ENCODE measurements at regions not wholly inside any gene's neighbourhood (a gene's known extent, or its start where the extent isn't known, plus 50 kb on each side); places are given as distances from the start of the nearest gene placed in this dataset.
"Not testable (repeated sequence)": the region's sequence is repeated elsewhere in the genome, so short reads cannot be mapped to it uniquely, and the experiment has no call there.

DNA sequence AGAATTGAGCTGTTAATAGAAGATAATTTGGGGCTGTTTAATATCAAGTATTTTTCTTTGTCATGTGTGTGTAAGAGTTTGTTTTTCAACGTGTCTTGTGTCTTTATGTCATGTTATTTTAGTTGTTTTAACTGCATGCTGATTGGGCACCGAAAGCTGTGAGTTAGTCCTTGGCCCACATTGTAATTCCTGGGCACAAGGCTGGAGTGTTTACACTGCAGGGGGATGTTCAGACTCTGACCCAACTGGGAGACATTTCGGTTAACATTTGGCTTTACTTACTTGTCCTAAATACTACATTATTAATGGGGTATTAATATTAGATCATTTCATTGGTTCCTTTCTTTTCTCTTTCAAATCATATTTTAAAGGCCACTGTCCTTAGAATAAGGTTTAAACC, 381.0 kb downstream of the OSR1 start:
- no peak for DNase-seq

DNA sequence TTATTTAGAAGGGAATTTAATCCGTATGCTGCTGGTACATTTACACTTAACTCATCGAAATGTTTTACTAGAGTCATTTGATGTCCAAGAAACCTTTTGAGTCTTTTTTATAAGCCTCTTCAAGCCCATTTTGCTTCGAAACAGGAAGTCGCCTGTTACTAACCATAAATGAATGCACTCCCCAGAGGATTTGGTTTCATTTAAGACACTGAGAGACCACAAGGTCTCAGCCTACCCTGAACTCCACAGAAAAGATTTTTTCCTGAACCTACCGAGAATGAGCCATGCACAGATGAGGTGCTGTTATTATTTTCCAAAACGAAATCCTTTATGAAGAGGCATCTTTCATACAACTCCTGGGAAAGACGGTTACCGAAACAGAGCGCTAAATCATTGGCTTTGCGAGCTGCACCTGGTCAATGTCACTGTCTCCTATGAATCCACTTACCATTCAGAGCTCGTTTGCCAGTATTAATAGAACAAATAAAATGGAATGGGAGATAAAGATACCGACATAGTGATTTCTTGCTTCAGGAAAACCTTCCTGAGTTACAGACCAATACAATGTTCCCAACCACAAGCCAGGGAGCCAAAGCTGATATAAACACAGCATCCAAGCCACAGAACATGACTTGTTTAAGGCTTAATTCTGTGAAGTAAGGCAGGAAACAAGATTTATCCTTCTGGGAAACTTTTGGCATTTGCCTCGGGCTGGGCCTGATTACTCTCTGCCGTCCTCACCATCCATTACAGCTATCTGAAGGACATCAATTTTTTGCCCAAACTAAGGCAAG, 382.1 kb downstream of the OSR1 start:
- DNase-seq: peak; percentile 96

DNA sequence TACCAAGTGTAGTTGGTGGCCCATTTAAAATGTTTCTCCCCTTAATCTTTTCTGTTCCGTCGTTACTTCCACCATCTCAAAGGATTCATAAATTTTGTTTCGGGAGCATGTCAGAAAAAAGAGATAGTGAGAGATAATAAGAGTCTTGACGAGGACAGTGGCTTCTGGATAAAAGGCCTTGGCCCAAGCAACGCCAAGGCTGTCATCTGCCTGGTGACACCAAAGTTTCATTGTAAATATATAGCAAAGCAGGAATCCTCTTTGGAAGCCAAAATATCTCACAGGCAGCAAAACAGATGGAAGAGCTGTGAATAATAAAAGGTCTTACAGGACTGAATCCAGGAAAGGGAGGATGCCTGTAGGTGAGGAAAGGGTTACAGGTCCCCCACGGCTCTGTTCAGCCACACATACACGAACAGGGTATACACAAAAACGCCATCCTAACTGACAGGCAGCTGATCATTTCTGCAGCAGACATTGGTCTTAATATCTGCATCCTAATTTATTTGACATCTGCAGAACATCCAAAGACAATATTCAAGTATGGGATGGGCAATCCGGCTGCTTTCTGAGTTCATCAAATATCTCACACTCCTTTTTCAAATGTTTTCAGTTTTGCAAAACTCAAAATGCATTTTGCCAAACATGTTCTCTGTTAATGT, 382.8 kb downstream of the OSR1 start:
- DNase-seq: peak; percentile 10

DNA sequence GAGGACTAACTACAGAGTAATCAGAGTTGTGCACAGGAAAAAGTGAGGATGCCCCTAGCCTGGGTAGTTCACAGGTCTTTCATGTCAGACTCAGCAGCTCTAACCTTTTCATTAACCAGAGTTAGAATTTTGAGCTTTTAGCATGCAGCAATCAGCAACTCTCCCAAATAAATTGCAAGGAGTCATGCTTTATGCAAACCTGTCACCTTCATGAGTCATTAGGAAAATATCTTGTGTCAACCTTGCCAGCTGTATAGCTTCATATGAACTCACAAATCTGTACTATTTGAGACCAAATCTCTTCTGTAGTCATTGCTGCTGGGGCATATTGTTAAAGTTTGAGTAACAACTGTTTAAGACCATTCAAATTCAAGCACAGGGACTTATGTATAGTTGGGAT, 382.3 kb upstream of the NT5C1B start:
- peak; percentile 29 for DNase-seq

DNA sequence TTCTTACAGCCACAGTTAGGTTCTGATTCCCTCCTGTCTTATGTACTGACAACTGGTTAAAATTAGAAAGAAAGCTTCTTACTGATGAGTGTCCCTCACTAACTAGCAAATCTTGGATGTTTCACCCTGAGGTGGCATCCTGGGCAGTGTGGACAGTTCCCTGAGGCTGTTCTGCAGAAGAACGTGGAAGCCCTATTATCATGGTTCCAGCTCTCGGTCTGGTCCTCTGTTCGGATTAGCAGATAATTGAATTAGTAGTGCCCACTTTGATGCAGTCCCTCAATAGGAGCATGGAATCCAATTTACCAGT, 381.7 kb upstream of the NT5C1B start:
- DNase-seq: no peak

DNA sequence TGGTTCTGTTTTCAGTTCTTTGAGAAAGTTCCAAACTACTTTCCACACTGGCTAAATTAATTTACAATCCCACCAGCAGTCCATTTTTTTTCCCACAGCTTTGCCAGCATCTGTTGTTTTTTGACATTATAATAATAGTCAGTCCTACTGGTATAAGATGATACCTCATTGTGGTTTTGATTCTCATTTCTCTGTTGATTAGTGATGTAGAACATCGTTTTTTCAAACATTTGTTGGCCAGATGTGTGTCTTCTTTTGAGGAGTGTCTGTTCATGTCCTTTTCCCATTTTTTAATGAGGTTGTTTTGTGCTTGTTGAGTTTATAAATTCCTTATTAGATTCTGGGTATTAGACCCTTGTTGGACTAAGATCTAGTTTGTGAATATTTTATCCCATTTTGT, 376.8 kb upstream of the NT5C1B start:
- peak; percentile 60 for DNase-seq

DNA sequence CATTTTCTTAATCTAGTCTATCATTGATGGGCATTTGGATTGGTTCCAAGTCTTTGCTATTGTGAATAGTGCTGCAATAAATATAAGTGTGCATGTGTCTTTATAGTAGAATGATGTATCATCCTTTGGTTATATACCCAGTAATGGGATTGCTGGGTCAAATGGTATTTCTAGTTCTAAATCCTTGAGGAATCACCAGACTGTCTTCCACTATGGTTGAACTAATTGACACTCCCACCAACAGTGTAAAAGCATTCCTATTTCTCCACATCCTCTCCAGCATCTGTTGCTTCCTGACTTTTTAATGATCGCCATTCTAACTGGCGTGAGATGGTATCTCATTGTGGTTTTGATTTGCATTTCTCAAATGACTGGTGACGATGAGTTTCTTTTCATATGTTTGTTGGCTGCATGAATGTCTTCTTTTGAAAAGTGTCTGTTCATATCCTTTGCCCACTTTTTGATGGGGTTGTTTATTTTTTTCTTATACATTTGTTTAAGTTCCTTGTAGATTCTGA, 374.4 kb upstream of the NT5C1B start:
- peak; percentile 20 for DNase-seq

DNA sequence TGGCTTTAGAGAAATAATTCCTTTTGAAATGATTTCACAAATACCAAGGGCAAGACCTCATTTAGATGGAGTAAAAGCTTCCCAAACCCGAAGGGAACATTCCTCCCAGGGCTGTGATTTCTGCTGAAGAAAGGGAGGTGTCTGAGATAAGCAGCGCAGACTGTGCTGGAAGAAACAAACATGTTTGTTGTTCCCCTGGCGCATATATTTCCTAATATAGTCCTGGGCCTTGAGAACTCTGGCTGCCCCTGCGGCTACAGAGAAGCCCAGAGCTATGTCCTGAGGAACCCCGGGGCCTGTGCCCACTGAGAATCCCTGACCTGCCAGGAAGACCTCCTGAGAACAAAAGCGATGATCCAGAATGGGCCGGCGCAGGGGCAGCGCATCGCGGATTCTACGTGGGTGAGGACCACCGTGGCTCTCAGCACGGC, 372.6 kb upstream of the NT5C1B start:
- DNase-seq: no peak

DNA sequence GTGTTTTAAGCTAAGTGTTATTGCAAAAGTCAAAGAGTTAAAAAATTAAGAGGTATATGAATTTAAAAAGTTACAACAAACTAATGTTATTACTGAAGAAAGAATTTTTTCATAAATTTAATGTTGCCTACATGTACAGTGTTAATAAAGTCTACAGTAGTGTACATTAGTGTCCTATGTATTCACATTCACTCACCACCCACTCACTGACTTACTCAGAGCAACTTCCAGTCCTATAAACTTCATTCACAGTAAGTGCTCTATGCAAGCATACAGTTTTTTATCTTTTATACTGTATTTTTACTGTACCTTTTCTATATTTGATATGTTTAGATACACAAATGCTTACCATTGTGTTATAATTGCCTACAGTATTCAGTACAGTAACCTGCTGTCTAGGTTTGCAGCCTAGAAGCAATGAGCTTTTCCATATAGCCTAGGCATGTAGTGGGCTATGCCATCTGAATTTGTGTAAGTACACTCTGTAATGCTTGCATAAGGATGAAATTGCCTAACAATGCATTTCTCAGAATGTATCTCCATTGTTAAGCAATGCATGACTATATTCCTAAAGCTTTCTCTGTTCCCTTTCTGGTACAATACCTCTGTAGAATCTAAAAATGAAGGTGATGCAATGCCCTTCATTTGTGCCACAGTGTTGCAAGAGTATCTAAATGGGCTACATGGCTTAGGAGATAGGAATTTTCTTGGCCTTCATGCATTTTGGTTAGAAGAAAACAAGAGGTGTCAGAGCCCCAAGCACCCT, 370.8 kb upstream of the NT5C1B start:
- DNase-seq: peak; percentile 49

DNA sequence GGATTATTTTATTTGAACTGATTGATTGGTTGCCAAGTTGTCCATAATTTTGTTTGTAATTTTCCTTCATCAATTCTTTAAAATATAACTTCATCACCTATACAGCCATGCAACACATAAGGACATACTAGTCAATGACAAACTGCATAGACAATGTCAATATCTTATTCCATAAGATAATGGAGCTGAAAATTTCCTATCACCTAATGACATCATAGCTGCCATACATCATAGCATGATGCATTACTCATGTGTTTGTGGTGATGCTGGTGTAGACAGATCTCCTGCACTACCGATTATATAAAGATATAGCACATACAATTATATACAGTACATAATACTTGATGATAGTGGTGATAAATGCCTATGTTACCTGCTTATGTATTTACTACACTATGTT, 369.8 kb upstream of the NT5C1B start:
- no peak for DNase-seq

DNA sequence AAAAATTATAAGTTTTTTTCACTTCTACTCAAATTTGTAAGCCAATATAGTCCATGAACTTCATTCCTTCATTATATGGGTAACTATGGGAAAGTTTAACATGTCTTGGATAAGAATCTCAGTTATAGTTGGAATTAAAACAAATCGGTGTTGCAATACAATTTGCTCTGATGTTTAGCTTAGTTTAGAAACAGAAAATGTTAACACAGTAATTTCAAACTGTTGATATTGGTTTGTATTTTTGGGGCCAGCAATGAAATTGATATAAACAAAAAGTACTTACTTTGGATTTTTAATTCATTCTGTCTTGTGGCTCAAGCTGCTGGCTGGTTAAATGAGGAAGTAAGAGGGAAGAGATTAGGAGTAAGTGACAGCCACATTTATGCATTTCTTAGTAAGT, 368.5 kb upstream of the NT5C1B start:
- no peak for DNase-seq

DNA sequence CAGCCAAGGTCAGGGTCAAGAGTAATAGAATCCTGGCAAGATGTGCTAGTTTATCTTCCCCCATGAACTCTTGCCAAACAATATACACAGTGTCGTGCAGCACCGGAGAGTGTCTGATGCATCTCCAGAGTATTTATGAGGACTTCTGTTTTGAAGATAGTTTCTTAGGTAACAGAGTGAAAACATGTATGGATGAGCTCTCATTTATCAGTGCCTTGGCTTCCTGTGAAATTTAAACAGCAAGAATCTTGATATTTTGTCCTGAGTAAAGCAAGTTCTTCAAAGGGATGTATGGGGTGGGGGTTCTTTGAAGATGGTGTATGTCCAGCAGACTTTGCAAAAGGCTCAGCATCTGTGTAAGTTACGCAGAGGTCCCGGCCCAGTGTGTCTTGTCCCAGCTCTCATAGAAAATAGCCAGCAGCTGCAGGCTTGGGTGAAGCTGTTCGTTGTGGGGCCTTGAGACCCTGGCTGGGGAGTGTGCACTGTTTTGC, 361.0 kb upstream of the NT5C1B start:
- DNase-seq: peak; percentile 64

DNA sequence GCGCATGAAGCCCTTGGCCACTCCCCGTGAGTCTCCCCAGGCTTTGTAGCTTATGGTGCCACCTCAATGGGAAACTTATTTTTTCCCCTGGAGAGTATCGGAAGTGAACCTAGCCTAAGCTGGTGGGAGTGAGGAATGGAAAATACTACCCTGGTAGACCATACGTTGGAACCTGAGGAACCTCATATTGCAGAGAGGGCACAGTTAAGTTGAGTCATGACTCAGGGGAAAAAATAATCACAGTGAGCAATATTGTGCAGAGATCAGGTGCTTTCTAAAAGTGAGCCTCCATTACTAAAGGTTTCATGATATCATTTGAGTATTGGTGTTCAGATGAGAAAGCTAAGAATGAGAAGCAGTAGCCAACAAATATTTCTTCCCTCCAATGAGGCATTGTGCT, 360.5 kb upstream of the NT5C1B start:
- no peak for DNase-seq

DNA sequence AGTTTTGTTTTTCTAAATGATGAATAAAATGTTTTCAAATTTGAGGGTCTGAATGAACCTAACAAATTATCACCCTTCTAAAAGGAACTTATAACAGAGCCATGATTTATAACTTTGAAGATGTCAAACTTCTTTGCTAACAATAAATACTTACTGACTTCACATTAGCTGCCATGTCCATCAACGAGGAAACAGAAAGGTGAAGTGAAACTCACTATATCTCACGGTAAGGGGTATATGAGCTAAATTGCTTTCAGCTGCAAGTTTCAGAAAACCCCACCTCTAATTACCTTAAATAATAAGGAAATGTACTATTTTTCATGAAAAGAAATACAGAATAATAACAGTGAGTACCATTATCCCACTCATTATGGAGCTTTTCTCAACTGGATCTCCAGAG, 350.8 kb upstream of the NT5C1B start:
- DNase-seq: no peak

DNA sequence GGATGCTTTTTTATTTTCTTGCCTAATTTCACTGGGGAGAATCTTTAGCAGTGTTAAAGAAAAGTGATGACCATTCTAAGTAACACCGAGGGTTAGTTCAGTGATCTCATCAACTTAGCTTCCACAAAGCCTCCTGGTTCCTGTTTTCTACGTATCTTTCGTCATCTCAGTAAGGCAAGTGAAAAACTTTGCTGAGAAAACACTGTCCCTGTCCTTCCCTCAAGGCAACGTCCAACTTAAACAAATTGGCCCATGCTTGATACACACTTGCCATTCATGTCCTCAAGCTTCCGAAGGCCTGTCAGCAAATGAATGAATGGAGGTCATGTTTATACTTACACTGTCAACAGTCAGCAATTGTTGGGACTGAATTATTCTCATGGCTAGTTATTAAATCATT, 350.4 kb upstream of the NT5C1B start:
- DNase-seq: not testable (repeated sequence)

DNA sequence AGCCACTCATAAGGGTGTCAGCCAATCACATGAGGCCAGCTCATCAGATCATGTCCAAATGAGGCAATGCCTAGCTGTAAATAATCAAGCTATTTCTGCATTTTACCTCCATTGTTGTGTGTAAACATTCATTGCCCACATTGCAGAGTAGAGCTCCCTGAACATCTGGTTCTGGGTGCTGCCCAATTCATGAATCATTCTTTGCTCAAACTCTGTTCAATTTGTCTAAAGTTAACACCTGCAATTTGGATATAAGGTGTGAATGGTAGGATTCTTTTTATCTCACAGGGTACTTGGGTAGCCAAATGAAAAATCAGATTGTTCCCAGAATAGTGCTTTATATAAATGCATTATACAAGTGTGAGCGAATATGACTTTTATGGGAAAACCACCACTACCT, 345.5 kb upstream of the NT5C1B start:
- DNase-seq: no peak

DNA sequence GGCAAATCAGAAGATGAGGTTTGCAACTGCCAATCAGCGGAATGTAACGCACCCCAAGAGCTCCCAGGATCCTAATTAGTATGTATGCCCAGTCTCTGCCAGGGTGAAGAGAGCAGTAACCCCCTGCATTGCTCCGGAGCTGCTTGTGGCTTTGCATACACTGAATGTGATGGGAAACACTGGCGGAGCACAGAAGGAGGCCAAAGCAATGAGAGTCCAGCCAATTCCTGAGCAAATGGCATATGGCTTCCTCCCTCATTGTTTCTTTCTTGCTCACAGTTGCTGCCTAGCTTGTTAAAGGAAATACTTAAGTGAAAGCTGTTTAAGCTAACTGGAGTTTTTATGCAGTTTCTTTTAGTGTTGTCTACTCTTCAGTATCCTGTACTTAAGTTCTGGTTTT, 343.5 kb upstream of the NT5C1B start:
- no peak for DNase-seq

DNA sequence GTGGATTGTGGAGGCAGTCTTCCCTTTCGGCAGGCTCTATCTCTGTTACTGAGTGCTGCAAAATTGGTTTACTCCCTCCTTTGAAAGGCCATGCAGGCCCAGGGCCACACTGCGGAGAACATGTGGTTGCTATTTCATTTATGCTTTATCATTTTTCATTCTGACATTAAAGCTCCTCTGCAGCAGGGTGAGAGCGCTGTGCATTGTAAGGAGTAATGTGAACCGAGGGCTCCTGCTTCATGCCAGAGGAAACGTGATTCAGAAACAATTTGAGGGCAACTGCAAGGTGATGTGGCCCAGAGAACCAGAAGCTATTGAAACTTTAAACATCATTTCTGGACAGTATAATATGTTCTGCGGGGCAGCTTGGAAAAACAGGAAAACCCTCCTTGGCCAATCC, 341.6 kb upstream of the NT5C1B start:
- DNase-seq: peak; percentile 73

DNA sequence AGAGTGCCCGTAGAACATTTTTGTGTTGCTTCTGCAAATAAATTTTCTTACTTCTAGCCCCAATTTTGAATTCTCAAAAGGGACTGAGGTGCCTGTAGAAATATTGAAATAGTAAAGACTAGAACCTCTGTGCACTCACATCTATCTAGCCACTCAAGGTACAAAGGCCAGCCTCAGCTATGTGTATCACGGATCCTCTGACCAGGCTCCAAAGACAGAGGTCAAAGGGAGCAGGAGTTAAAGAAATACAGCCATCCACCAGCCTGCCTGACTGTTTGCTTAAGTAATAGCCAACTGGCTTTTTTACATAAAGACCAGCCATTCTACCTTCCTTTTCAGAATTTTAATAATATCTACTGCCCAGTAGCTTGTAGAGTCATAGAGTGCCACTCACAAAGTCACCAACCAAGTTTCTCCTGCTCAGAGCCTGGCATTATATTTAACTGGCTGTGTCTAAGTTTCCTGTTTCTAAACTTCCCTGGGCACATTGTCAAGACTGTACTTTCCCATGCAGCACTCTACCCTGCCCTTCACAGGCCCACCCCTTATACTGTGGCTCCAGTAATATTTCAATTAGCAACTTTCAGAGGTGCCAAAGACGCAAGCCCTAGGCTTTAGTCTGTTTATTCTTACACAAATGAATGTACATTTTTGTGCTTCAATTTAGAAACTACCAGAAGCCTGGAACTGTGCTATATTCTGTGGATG, 338.3 kb upstream of the NT5C1B start:
- DNase-seq: no peak

DNA sequence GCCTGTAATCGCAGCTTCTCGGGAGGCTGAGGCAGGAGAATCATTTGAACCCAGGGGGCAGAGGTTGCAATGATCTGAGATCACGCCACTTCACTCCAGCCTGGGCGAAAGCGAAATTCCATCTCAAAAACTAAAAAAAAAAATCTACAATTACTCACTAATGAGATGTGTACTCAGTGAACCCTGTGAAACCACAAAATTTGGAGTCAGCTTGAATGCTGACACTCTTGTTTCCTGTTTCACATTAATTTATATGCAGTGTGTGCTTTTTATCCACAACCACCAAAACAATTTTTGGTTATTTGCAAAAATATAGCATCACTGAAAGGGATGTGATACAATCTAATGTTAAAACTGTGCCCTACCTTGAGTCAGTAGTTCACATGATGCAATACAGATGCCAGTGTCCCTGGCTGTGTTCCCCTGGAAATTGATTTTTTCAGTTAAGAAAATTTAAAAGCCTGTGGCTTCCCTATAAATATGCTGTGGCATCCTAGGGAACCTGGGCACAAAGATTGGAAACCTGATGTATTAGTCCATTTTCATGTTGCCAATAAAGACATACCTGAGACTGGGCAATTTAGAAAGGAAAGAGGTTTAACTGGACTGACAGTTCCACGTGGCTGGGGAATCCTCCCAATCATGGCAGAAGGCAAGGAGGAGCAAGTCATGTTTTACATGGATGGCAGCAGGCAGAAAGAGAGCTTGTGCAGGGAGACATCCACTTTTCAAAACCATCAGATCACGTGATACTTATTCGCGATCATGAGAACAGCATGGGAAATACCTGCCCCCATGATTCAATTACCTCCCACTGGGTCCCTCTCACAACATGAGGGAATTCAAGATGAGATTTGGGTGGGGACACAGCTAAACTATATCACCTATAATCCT, 337.5 kb upstream of the NT5C1B start:
- DNase-seq: peak; percentile 59

DNA sequence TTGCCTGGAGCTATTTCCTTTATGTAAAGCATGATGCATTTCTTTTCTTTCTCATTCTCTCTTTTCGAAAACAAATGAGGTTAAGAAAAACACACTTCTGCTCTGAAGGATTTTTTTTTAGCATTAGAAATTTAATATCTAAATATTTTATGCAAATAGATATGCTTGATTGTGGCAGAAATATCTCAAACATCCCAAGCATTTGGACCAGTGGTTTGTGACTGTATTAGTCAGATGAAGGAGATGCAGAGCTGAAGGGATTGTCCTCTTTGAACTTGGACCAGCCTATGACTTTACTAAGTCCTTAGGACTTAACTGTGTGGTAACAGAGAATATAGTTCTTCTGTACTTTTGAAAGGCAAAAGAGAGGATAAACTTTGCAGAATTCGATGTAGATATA, 335.9 kb upstream of the NT5C1B start:
- DNase-seq: peak; percentile 89

DNA sequence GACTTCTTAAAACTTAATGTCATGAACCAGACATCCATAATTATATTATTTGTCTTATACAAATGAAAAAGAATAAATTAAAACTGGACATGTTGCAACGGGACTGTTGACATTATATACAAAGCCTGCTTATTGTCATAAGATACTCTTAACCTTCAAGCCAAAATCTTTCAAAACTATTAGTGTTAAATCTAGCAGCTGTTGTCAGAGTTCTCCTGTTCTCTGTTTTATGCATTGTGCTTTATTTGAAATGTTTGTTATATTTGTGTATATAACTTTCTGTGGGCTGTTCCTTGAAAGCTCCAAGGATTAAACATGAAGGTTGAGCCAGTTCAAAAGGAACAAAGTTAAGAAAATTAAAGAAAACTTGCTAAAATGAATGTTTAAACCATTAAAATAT, 335.5 kb upstream of the NT5C1B start:
- no peak for DNase-seq

All from fibroblast of skin of right quadriceps (primary cell).